GM21825 (cell line): ENCODE measurements at regions not wholly inside any gene's neighbourhood (a gene's known extent, or its start where the extent isn't known, plus 50 kb on each side); places are given as distances from the start of the nearest gene placed in this dataset.
"Not testable (repeated sequence)": the region's sequence is repeated elsewhere in the genome, so short reads cannot be mapped to it uniquely, and the experiment has no call there.

Experiments used
- ATAC-seq: cut with Tn5 transposase; IDR thresholded peaks from one replicate; pipeline ENCODE4 v1.9.1; 2021; ENCODE audit warnings: mild to moderate bottlenecking, moderate library complexity; ENCODE audit not compliant: unreplicated experiment

GRCh38 chr1:188655966-188656365, 1821.7 kb downstream of the BRINP3 start:
- not testable (repeated sequence) for ATAC-seq

- ATAC-seq: no peak
Observed at GRCh38 chr1:188660572-188660971, 1817.1 kb downstream of the BRINP3 start.

GRCh38 chr1:188665477-188665876, 1812.2 kb downstream of the BRINP3 start:
- ATAC-seq: no peak

GRCh38 chr1:188668083-188668482, 1809.6 kb downstream of the BRINP3 start:
- ATAC-seq: no peak

GRCh38 chr1:188669728-188670382, 1807.8 kb downstream of the BRINP3 start:
- no peak for ATAC-seq

GRCh38 chr1:188670837-188671236, 1806.8 kb downstream of the BRINP3 start:
- ATAC-seq: no peak

GRCh38 chr1:188672153-188672552, 1805.5 kb downstream of the BRINP3 start:
- ATAC-seq: no peak

GRCh38 chr1:188689542-188689941, 1788.1 kb downstream of the BRINP3 start:
- ATAC-seq: no peak

- ATAC-seq: no peak
Observed at GRCh38 chr1:188700116-188700515, 1777.5 kb downstream of the BRINP3 start.

- ATAC-seq: no peak
Observed at GRCh38 chr1:188706742-188707141, 1770.9 kb downstream of the BRINP3 start.

GRCh38 chr1:188708795-188709535, 1768.7 kb downstream of the BRINP3 start:
- ATAC-seq: no peak

- no peak for ATAC-seq
Observed at GRCh38 chr1:188715566-188715965, 1762.1 kb downstream of the BRINP3 start.

GRCh38 chr1:188719735-188720134, 1757.9 kb downstream of the BRINP3 start:
- ATAC-seq: no peak

GRCh38 chr1:188723332-188724020, 1754.2 kb downstream of the BRINP3 start:
- ATAC-seq: no peak

- no peak for ATAC-seq
Observed at GRCh38 chr1:188729039-188729438, 1748.6 kb downstream of the BRINP3 start.

GRCh38 chr1:188735567-188735966, 1742.1 kb downstream of the BRINP3 start:
- no peak for ATAC-seq

GRCh38 chr1:188749275-188749674, 1728.4 kb downstream of the BRINP3 start:
- ATAC-seq: not testable (repeated sequence)

GRCh38 chr1:188752027-188752426, 1725.6 kb downstream of the BRINP3 start:
- not testable (repeated sequence) for ATAC-seq

- not testable (repeated sequence) for ATAC-seq
Observed at GRCh38 chr1:188757747-188758146, 1719.9 kb downstream of the BRINP3 start.

GRCh38 chr1:188761226-188761625, 1716.4 kb downstream of the BRINP3 start:
- no peak for ATAC-seq

GRCh38 chr1:188762166-188762743, 1715.4 kb downstream of the BRINP3 start:
- ATAC-seq: no peak
